ENCODE measurements at regions not wholly inside any gene's neighbourhood (a gene's known extent, or its start where the extent isn't known, plus 50 kb on each side); places are given as distances from the start of the nearest gene placed in this dataset.

DNA sequence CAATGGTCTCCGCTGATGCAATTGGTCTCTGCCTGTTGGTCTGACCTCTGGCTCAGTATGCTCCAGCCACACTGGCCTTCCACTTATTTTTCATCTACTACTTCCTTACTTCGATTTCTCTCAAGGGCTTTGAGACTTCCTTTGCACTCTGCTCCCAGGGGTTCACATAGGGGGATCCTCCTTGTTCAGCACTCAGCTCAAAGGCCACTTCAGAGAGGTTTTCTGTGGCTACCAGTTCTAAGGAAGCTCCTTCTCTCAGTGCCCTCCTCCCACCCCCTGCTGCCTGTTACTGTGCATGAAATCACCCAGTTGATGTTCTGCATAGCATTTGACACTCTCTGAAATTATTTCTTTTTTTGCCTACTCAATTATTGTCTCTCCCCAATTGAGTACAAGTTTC, 476.4 kb downstream of the HS3ST3B1 start:
- H3K4me3 ChIP-seq: no peak overlapping the region
- DNase-seq: no peak
- no peaks in the 10 kb centered on the region for H3K36me3 ChIP-seq
- TF ChIP-seq POLR2A (IDR thresholded peaks at IDR 0.05): no peak
- TF ChIP-seq, protein P1, sequence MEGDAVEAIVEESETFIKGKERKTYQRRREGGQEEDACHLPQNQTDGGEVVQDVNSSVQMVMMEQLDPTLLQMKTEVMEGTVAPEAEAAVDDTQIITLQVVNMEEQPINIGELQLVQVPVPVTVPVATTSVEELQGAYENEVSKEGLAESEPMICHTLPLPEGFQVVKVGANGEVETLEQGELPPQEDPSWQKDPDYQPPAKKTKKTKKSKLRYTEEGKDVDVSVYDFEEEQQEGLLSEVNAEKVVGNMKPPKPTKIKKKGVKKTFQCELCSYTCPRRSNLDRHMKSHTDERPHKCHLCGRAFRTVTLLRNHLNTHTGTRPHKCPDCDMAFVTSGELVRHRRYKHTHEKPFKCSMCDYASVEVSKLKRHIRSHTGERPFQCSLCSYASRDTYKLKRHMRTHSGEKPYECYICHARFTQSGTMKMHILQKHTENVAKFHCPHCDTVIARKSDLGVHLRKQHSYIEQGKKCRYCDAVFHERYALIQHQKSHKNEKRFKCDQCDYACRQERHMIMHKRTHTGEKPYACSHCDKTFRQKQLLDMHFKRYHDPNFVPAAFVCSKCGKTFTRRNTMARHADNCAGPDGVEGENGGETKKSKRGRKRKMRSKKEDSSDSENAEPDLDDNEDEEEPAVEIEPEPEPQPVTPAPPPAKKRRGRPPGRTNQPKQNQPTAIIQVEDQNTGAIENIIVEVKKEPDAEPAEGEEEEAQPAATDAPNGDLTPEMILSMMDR (IDR thresholded peaks at IDR 0.05): no peak
- no peaks in the 10 kb centered on the region for H3K9me3 ChIP-seq
- H3K27ac ChIP-seq: no peak overlapping the region
- no peaks in the 10 kb centered on the region for H3K4me1 ChIP-seq
- no peaks in the 10 kb centered on the region for H3K27me3 ChIP-seq

DNA sequence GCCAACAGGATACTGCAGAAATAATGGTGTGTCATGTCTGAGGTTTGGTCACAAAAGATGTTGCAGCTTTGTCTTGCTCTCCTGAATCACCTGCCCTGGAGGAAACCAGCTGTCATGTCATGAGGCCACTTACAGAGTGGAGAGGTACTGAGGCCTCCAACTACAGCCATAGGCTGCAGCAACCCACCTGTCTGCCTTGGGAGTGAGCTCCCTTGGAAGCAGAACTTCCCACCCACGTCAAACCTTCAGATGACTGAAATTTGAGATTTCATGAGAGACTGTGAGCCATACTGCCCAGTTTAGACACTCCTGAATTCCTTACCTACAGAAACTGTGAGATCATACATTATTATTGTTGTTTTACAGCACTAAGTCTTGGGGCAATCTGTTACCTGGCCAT, 475.9 kb downstream of the HS3ST3B1 start:
- Histone ChIP-seq H3K27me3 (no peaks in the 10 kb centered on the region), H3K4me3 (no peak overlapping the region), H3K9me3 (no peaks in the 10 kb centered on the region), H3K4me1 (no peaks in the 10 kb centered on the region), H3K27ac (no peak overlapping the region), H3K36me3 (no peaks in the 10 kb centered on the region)
- no peak for DNase-seq
- TF ChIP-seq, protein P1 (IDR thresholded peaks at IDR 0.05): no peak
- TF ChIP-seq POLR2A (IDR thresholded peaks at IDR 0.05): no peak

DNA sequence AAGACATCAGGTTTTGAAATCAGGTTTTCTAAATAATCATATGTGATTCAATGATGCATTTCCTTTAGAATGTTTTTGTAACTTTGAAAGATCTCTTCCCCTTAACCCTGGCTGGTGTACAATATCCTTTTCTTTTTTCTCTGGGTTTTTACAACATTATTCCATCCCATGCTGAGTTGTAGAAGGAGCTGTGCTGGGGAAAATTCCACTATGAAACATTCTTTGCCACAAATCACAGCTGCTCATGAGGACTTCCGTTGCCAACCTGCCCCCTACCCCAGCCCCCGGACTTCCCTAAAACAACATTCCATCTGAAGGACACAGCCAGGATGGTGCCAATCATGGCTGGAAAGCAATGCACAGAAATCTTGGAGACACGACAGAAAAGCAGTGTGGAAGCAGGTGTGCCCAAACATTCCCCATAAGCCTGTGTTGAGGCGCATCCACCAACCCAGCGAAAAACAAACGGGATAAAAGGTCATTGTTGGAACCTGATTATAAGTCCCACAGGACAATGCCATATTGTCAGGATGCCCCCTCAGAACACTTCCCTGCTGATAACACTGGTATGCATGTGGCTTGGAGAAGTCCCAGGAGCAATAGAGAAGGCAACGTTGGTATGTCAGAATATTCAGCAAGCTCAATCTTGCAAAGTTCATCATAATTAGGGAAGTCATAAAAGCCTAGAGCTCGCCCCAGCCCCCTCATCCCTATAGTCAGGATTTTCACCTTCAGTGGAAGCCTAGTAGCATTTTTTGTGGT, 475.0 kb downstream of the HS3ST3B1 start:
- no peaks in the 10 kb centered on the region for H3K36me3 ChIP-seq

DNA sequence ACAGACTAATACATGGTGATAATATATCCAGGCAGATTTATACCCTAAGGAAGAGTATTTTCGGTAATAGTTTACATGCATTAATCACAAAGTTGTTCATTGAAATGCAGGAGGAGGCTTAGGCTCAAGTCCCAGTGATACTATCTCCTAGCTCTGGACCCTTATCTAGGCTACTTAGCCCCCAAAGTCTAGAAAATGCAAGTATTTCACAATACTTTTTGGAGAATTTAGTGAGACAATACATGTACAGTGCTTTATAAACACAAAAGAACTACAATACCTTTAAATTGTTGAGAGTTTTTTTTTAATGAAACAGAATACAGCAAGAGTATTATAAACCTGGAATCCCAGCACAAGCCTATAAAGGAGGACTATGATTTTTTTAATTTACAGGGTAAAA, 473.9 kb downstream of the HS3ST3B1 start:
- no peaks in the 10 kb centered on the region for H3K36me3 ChIP-seq
- no peaks in the 10 kb centered on the region for H3K4me1 ChIP-seq
- TF ChIP-seq, protein P1 (IDR thresholded peaks at IDR 0.05): no peak
- no peak for TF ChIP-seq POLR2A (IDR thresholded peaks at IDR 0.05)
- no peak overlapping the region for H3K27ac ChIP-seq
- H3K9me3 ChIP-seq: no peaks in the 10 kb centered on the region
- no peaks in the 10 kb centered on the region for H3K27me3 ChIP-seq
- H3K4me3 ChIP-seq: no peak overlapping the region
- DNase-seq: no peak

More for the DNA sequence above, 475.0 kb downstream of the HS3ST3B1 start:
- TF ChIP-seq, protein P1 (IDR thresholded peaks at IDR 0.05): no peak
- TF ChIP-seq POLR2A (IDR thresholded peaks at IDR 0.05): no peak
- DNase-seq: no peak
- Histone ChIP-seq H3K4me1 (no peaks in the 10 kb centered on the region), H3K4me3 (no peak overlapping the region), H3K27me3 (no peaks in the 10 kb centered on the region), H3K27ac (no peak overlapping the region), H3K9me3 (no peaks in the 10 kb centered on the region)

DNA sequence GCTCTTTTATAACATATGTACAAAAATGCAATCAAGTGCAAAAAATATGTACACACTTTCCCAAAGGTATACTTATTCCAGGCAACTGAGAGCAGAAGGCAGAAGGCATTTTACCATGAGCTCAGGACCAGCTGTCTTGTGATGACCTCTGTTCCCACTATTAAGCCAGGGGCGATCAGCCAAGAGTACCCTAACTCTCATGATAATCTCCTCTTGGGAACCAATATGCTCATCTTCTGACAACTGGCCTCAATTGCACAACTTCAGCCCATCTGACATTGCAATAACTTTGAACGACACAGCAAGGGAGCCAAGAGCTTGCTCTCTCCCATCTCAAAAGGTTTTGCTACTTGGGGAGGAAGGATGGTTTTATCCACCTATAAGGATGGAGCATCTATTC, 471.9 kb downstream of the HS3ST3B1 start:
- no peak overlapping the region for H3K27ac ChIP-seq
- H3K9me3 ChIP-seq: no peaks in the 10 kb centered on the region
- H3K4me3 ChIP-seq: no peak overlapping the region
- TF ChIP-seq POLR2A (IDR thresholded peaks at IDR 0.05): no peak
- TF ChIP-seq, protein P1 (IDR thresholded peaks at IDR 0.05): no peak
- H3K4me1 ChIP-seq: no peaks in the 10 kb centered on the region
- H3K36me3 ChIP-seq: no peaks in the 10 kb centered on the region
- DNase-seq: no peak
- no peaks in the 10 kb centered on the region for H3K27me3 ChIP-seq

Measured in Peyer's patch (tissue), 4 donors.